ENCODE measurements at regions not wholly inside any gene's neighbourhood (a gene's known extent, or its start where the extent isn't known, plus 50 kb on each side); places are given as distances from the start of the nearest gene placed in this dataset.
"Not testable (repeated sequence)": the region's sequence is repeated elsewhere in the genome, so short reads cannot be mapped to it uniquely, and the experiment has no call there.

GRCh38 chr13:71303144-71303543, 563.9 kb downstream of the DACH1 start:
- TF ChIP-seq CTCF (IDR thresholded peaks at IDR 0.05; ENCODE audit: insufficient read depth, low read length, poor library complexity, severe bottlenecking): peak; percentile 20
- Histone ChIP-seq H3K27me3 (ENCODE audit: control insufficient read depth, insufficient read depth, low read length) (no peaks in the 10 kb centered on the region), H3K36me3 (ENCODE audit: control insufficient read depth, insufficient read depth, low read length) (no peaks in the 10 kb centered on the region), H3K4me3 (ENCODE audit: low read depth, low read length) (no peak overlapping the region)
- no peak for DNase-seq (ENCODE audit: low read depth)

- H3K4me3 ChIP-seq (ENCODE audit: low read depth, low read length): no peak overlapping the region
- no peak for DNase-seq (ENCODE audit: low read depth)
- no peak for TF ChIP-seq CTCF (IDR thresholded peaks at IDR 0.05; ENCODE audit: insufficient read depth, low read length, poor library complexity, severe bottlenecking)
These were observed 566.4 kb downstream of the DACH1 start for GRCh38 chr13:71300602-71301001.

GRCh38 chr13:71291842-71292146, 575.2 kb downstream of the DACH1 start:
- no peak for DNase-seq (ENCODE audit: low read depth)
- Histone ChIP-seq H3K36me3 (ENCODE audit: control insufficient read depth, insufficient read depth, low read length) (no peaks in the 10 kb centered on the region), H3K27me3 (ENCODE audit: control insufficient read depth, insufficient read depth, low read length) (no peaks in the 10 kb centered on the region), H3K4me3 (ENCODE audit: low read depth, low read length) (no peak overlapping the region)
- no peak for TF ChIP-seq CTCF (IDR thresholded peaks at IDR 0.05; ENCODE audit: insufficient read depth, low read length, poor library complexity, severe bottlenecking)

More at GRCh38 chr13:71300602-71301001, 566.4 kb downstream of the DACH1 start:
- Histone ChIP-seq H3K27me3 (ENCODE audit: control insufficient read depth, insufficient read depth, low read length) (no peaks in the 10 kb centered on the region), H3K36me3 (ENCODE audit: control insufficient read depth, insufficient read depth, low read length) (no peaks in the 10 kb centered on the region)

GRCh38 chr13:71290963-71291841, 575.8 kb downstream of the DACH1 start:
- TF ChIP-seq CTCF (IDR thresholded peaks at IDR 0.05; ENCODE audit: insufficient read depth, low read length, poor library complexity, severe bottlenecking): no peak
- no peaks in the 10 kb centered on the region for H3K36me3 ChIP-seq (ENCODE audit: control insufficient read depth, insufficient read depth, low read length)
- H3K4me3 ChIP-seq (ENCODE audit: low read depth, low read length): no peak overlapping the region
- peak; percentile 5 for DNase-seq (ENCODE audit: low read depth)
- H3K27me3 ChIP-seq (ENCODE audit: control insufficient read depth, insufficient read depth, low read length): no peaks in the 10 kb centered on the region

- not testable (repeated sequence) for H3K27me3 ChIP-seq (ENCODE audit: control insufficient read depth, insufficient read depth, low read length); DNase-seq (ENCODE audit: low read depth); H3K4me3 ChIP-seq (ENCODE audit: low read depth, low read length); H3K36me3 ChIP-seq (ENCODE audit: control insufficient read depth, insufficient read depth, low read length)
These were observed 577.0 kb downstream of the DACH1 start for GRCh38 chr13:71289980-71290379.

- no peak for TF ChIP-seq CTCF (IDR thresholded peaks at IDR 0.05; ENCODE audit: insufficient read depth, low read length, poor library complexity, severe bottlenecking)
- H3K36me3 ChIP-seq (ENCODE audit: control insufficient read depth, insufficient read depth, low read length): no peaks in the 10 kb centered on the region
- DNase-seq (ENCODE audit: low read depth): no peak
- no peaks in the 10 kb centered on the region for H3K27me3 ChIP-seq (ENCODE audit: control insufficient read depth, insufficient read depth, low read length)
- no peak overlapping the region for H3K4me3 ChIP-seq (ENCODE audit: low read depth, low read length)
These were observed 581.3 kb downstream of the DACH1 start for GRCh38 chr13:71285700-71286099.

Data from kidney epithelial cell (primary cell).